ENCODE measurements at regions not wholly inside any gene's neighbourhood (a gene's known extent, or its start where the extent isn't known, plus 50 kb on each side); places are given as distances from the start of the nearest gene placed in this dataset.

DNA sequence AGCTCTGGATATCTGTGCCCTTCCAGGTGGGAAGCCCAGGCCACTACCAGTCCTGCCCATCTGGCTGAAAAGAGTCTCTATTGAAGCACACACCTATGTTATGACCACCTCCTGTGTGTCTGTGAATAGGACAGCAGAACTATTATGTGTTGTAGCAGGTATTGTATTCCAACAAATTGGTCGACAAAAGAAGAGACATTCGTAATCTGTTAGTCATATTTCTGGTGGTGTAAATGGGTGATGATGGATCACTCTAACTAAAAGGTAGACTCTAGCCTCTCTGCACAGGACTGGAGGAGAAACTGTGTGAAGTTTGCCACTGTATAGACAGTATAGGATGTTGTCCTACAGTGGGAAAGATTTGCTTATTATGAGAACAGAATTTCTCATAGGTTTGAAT, 416.1 kb downstream of the TMEM38B start:
- Histone ChIP-seq H3K9me3 (ENCODE audit: low read length) (no peaks in the 10 kb centered on the region), H3F3A (ENCODE audit: insufficient read depth, low read length, poor library complexity, severe bottlenecking) (no peaks in the 10 kb centered on the region), H2AFZ (ENCODE audit: low read depth, low read length) (no peak overlapping the region), H3K27me3 (ENCODE audit: insufficient read depth, low read depth, low read length) (no peaks in the 10 kb centered on the region), H3K4me3 (ENCODE audit: low read length) (no peak overlapping the region), H3K9me2 (ENCODE audit: insufficient read depth, low read length) (no peaks in the 10 kb centered on the region), H3K79me2 (replicated peaks; ENCODE audit: insufficient read depth, low read length) (no peaks in the 10 kb centered on the region), H3K9ac (ENCODE audit: low read length) (no peak overlapping the region), H3K4me2 (ENCODE audit: low read length) (no peak overlapping the region), H4K20me1 (ENCODE audit: insufficient read depth) (no peaks in the 10 kb centered on the region), H3K27ac (ENCODE audit: low read length) (no peak overlapping the region), H3K36me3 (ENCODE audit: insufficient read depth, low read length) (no peaks in the 10 kb centered on the region)
- TF ChIP-seq RAD21 (conservative IDR thresholded peaks at IDR 0.05): no peak
- TF ChIP-seq, protein P1, sequence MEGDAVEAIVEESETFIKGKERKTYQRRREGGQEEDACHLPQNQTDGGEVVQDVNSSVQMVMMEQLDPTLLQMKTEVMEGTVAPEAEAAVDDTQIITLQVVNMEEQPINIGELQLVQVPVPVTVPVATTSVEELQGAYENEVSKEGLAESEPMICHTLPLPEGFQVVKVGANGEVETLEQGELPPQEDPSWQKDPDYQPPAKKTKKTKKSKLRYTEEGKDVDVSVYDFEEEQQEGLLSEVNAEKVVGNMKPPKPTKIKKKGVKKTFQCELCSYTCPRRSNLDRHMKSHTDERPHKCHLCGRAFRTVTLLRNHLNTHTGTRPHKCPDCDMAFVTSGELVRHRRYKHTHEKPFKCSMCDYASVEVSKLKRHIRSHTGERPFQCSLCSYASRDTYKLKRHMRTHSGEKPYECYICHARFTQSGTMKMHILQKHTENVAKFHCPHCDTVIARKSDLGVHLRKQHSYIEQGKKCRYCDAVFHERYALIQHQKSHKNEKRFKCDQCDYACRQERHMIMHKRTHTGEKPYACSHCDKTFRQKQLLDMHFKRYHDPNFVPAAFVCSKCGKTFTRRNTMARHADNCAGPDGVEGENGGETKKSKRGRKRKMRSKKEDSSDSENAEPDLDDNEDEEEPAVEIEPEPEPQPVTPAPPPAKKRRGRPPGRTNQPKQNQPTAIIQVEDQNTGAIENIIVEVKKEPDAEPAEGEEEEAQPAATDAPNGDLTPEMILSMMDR (IDR thresholded peaks at IDR 0.05; ENCODE audit: poor library complexity, severe bottlenecking): no peak
- TF ChIP-seq EP300 (conservative IDR thresholded peaks at IDR 0.05; ENCODE audit: poor library complexity, severe bottlenecking): no peak
- no peak for TF ChIP-seq EZH2 (IDR thresholded peaks at IDR 0.05; ENCODE audit: borderline replicate concordance, insufficient read depth, low read length, poor library complexity, severe bottlenecking)
- TF ChIP-seq, protein P2, sequence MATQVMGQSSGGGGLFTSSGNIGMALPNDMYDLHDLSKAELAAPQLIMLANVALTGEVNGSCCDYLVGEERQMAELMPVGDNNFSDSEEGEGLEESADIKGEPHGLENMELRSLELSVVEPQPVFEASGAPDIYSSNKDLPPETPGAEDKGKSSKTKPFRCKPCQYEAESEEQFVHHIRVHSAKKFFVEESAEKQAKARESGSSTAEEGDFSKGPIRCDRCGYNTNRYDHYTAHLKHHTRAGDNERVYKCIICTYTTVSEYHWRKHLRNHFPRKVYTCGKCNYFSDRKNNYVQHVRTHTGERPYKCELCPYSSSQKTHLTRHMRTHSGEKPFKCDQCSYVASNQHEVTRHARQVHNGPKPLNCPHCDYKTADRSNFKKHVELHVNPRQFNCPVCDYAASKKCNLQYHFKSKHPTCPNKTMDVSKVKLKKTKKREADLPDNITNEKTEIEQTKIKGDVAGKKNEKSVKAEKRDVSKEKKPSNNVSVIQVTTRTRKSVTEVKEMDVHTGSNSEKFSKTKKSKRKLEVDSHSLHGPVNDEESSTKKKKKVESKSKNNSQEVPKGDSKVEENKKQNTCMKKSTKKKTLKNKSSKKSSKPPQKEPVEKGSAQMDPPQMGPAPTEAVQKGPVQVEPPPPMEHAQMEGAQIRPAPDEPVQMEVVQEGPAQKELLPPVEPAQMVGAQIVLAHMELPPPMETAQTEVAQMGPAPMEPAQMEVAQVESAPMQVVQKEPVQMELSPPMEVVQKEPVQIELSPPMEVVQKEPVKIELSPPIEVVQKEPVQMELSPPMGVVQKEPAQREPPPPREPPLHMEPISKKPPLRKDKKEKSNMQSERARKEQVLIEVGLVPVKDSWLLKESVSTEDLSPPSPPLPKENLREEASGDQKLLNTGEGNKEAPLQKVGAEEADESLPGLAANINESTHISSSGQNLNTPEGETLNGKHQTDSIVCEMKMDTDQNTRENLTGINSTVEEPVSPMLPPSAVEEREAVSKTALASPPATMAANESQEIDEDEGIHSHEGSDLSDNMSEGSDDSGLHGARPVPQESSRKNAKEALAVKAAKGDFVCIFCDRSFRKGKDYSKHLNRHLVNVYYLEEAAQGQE (IDR thresholded peaks at IDR 0.05; ENCODE audit: borderline replicate concordance): no peak
- TF ChIP-seq TAF1 (IDR thresholded peaks at IDR 0.05; ENCODE audit: low read depth): no peak
- TF ChIP-seq MXI1 (conservative IDR thresholded peaks at IDR 0.05; ENCODE audit: poor library complexity, severe bottlenecking): no peak
- TF ChIP-seq SMC3 (conservative IDR thresholded peaks at IDR 0.05; ENCODE audit: poor library complexity): no peak
- TF ChIP-seq POLR2AphosphoS5 (IDR thresholded peaks at IDR 0.05): no peak

DNA sequence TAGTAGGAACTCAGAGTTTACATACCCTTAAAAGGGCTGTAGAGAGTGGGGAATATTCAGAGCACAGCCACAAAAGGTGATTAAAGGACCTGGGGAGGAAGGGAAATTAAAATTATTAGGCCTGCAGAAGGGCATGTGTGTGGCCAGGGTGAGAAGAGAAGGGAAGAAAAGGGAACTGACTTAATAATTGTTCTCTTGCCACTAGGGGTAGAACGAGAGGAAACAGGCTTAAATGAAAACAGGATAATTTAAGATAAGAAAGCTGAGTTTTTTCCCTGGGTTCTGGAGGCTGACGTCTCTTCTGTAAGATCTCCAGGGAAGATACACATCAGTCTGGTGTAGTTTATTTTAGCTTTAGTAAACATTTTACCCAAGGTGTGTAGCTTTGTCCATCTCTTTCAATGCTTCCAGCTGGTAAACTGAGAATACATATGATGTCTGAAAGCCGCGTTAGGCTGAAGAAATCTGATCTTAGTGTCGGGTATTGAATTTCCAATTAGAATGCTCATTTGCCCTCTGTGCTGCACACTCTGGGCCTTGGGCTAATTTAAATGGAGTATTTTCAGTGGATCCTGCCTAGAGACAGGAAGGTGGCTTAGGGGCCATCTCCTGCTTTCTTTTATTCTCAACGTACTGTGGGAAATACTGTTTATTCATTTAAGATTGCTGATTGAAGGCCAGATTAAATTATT, 416.8 kb downstream of the TMEM38B start:
- no peak overlapping the region for H2AFZ ChIP-seq (ENCODE audit: low read depth, low read length)
- H4K20me1 ChIP-seq (ENCODE audit: insufficient read depth): no peaks in the 10 kb centered on the region
- H3F3A ChIP-seq (ENCODE audit: insufficient read depth, low read length, poor library complexity, severe bottlenecking): no peaks in the 10 kb centered on the region
- no peaks in the 10 kb centered on the region for H3K36me3 ChIP-seq (ENCODE audit: insufficient read depth, low read length)
- H3K79me2 ChIP-seq (replicated peaks; ENCODE audit: insufficient read depth, low read length): no peaks in the 10 kb centered on the region
- H3K9me2 ChIP-seq (ENCODE audit: insufficient read depth, low read length): no peaks in the 10 kb centered on the region
- H3K9ac ChIP-seq (ENCODE audit: low read length): no peak overlapping the region
- H3K27me3 ChIP-seq (ENCODE audit: insufficient read depth, low read depth, low read length): no peaks in the 10 kb centered on the region
- H3K9me3 ChIP-seq (ENCODE audit: low read length): no peaks in the 10 kb centered on the region
- H3K4me3 ChIP-seq (ENCODE audit: low read length): no peak overlapping the region
- TF ChIP-seq EZH2 (IDR thresholded peaks at IDR 0.05; ENCODE audit: borderline replicate concordance, insufficient read depth, low read length, poor library complexity, severe bottlenecking): no peak
- TF ChIP-seq, protein P1 (IDR thresholded peaks at IDR 0.05; ENCODE audit: poor library complexity, severe bottlenecking): no peak
- TF ChIP-seq MXI1 (conservative IDR thresholded peaks at IDR 0.05; ENCODE audit: poor library complexity, severe bottlenecking): no peak
- no peak for TF ChIP-seq TAF1 (IDR thresholded peaks at IDR 0.05; ENCODE audit: low read depth)
- TF ChIP-seq, protein P2 (IDR thresholded peaks at IDR 0.05; ENCODE audit: borderline replicate concordance): no peak
- TF ChIP-seq POLR2AphosphoS5 (IDR thresholded peaks at IDR 0.05): no peak
- no peak for TF ChIP-seq RAD21 (conservative IDR thresholded peaks at IDR 0.05)
- TF ChIP-seq SMC3 (conservative IDR thresholded peaks at IDR 0.05; ENCODE audit: poor library complexity): no peak
- no peak for TF ChIP-seq EP300 (conservative IDR thresholded peaks at IDR 0.05; ENCODE audit: poor library complexity, severe bottlenecking)
- H3K4me2 ChIP-seq (ENCODE audit: low read length): no peak overlapping the region
- H3K27ac ChIP-seq (ENCODE audit: low read length): no peak overlapping the region

Measured in neural cell (in vitro differentiated cells).